Loucy (cell line): ENCODE measurements at regions not wholly inside any gene's neighbourhood (a gene's known extent, or its start where the extent isn't known, plus 50 kb on each side); places are given as distances from the start of the nearest gene placed in this dataset.

ENCODE experiments used
- CTCF ChIP-seq: fragments of 200-600 bp; sonication (generic); conservative IDR thresholded peaks from 2 replicates; pipeline ENCODE4 v1.5.1; 2014; ENCODE audit warnings: mild to moderate bottlenecking, antibody characterized with exemption, low read length
- EZH2phosphoT487 ChIP-seq: fragments of 200-600 bp; IDR thresholded peaks from 2 replicates; pipeline ENCODE4 v1.6.1; 2018; ENCODE audit warnings: antibody characterized with exemption, mild to moderate bottlenecking, moderate library complexity, borderline replicate concordance

GRCh38 chr6:40743226-40743625, 156.1 kb upstream of the LRFN2 start:
- TF ChIP-seq CTCF: no peak
- TF ChIP-seq EZH2phosphoT487: no peak
